Fibroblast of the aortic adventitia (primary cell): ENCODE measurements at regions not wholly inside any gene's neighbourhood (a gene's known extent, or its start where the extent isn't known, plus 50 kb on each side); places are given as distances from the start of the nearest gene placed in this dataset.

ENCODE experiments used
- DNase-seq: peaks from one replicate; pipeline ENCODE4 v3.0.0-alpha.2; 2010; ENCODE audit warnings: low read depth
- H3K4me3 ChIP-seq: 2 replicates; pipeline ENCODE4 v1.5.1; 2011; ENCODE audit warnings: low read depth, mild to moderate bottlenecking, control low read depth, low read length, moderate library complexity
- CTCF ChIP-seq: IDR thresholded peaks from 2 replicates; pipeline ENCODE4 v1.5.1; 2011; ENCODE audit warnings: mild to moderate bottlenecking, low read length, control low read depth, inconsistent platforms; ENCODE audit not compliant: insufficient read depth

GRCh38 chr1:96079581-96079980 is 642.0 kb upstream of the PTBP2 start:
- no peak for TF ChIP-seq CTCF
- no peak overlapping the region for H3K4me3 ChIP-seq

GRCh38 chr1:96080925-96081324 is 640.7 kb upstream of the PTBP2 start:
- DNase-seq = peak; percentile 7
- TF ChIP-seq CTCF = no peak

More at GRCh38 chr1:96079581-96079980, 642.0 kb upstream of the PTBP2 start:
- no peak for DNase-seq

GRCh38 chr1:96087719-96088118 is 633.9 kb upstream of the PTBP2 start:
- no peak overlapping the region for H3K4me3 ChIP-seq
- no peak for DNase-seq
- TF ChIP-seq CTCF = no peak

More at GRCh38 chr1:96080925-96081324, 640.7 kb upstream of the PTBP2 start:
- no peak overlapping the region for H3K4me3 ChIP-seq

- no peak for TF ChIP-seq CTCF
- no peak overlapping the region for H3K4me3 ChIP-seq
- DNase-seq = no peak
These were observed 631.5 kb upstream of the PTBP2 start for GRCh38 chr1:96090134-96090533.

GRCh38 chr1:96095849-96096612 is 625.6 kb upstream of the PTBP2 start:
- H3K4me3 ChIP-seq = no peak overlapping the region
- DNase-seq = no peak
- TF ChIP-seq CTCF = no peak

GRCh38 chr1:96096613-96097321 is 624.8 kb upstream of the PTBP2 start:
- no peak overlapping the region for H3K4me3 ChIP-seq
- no peak for DNase-seq
- no peak for TF ChIP-seq CTCF
